HepG2 (cell line): ENCODE measurements at regions not wholly inside any gene's neighbourhood (a gene's known extent, or its start where the extent isn't known, plus 50 kb on each side); places are given as distances from the start of the nearest gene placed in this dataset.

Experiments
- MBD4 ChIP-seq: IDR thresholded peaks from 2 replicates; pipeline ENCODE4 v1.6.1; 2012; ENCODE audit warnings: low read length, inconsistent platforms, borderline replicate concordance
- POLR2A ChIP-seq, 2 experiments: IDR thresholded peaks; 2 replicates each; pipeline ENCODE4 v1.6.1; 2011; ENCODE audit warnings: low read depth in 2 of 2, low read length in 2 of 2, mild to moderate bottlenecking in 1 of 2, moderate library complexity in 1 of 2; ENCODE audit not compliant: insufficient read depth in 1 of 2
- POLR2AphosphoS5 ChIP-seq: IDR thresholded peaks from 2 replicates; pipeline ENCODE4 v1.6.1; 2012; ENCODE audit warnings: low read depth, low read length
- RAD21 ChIP-seq: fragments of 450-650 bp; formaldehyde crosslinking; IDR thresholded peaks from 2 replicates; pipeline ENCODE4 v1.5.0; 2020; ENCODE audit warnings: mild to moderate bottlenecking
- RELA ChIP-seq: sonication (generic); formaldehyde crosslinking; IDR thresholded peaks from 2 replicates; pipeline ENCODE4 v1.4.0; 2020; ENCODE audit warnings: missing genetic modification reagents
- TCF7L2 ChIP-seq: IDR thresholded peaks from 2 replicates; pipeline ENCODE4 v1.6.1; 2011; ENCODE audit warnings: mild to moderate bottlenecking, low read depth, low read length, moderate library complexity
- ZSCAN20 ChIP-seq: sonication (generic); formaldehyde crosslinking; IDR thresholded peaks from 2 replicates; pipeline ENCODE4 v1.4.0; 2020; ENCODE audit warnings: missing genetic modification reagents, mild to moderate bottlenecking, borderline replicate concordance
- TF ChIP-seq, protein P1 (sequence below): sonication (generic); formaldehyde crosslinking; conservative IDR thresholded peaks from 2 replicates; pipeline ENCODE4 v1.5.0; 2020; ENCODE audit warnings: missing genetic modification reagents
- TF ChIP-seq, protein P2 (sequence below): IDR thresholded peaks from 2 replicates; pipeline ENCODE4 v1.6.1; 2016; ENCODE audit warnings: missing compliant biosample characterization, missing genetic modification reagents, borderline replicate concordance
- TF ChIP-seq, protein P3 (sequence below): sonication (generic); formaldehyde crosslinking; IDR thresholded peaks from 2 replicates; pipeline ENCODE4 v1.4.0; 2020; ENCODE audit warnings: missing genetic modification reagents
- TF ChIP-seq, protein P4 (sequence below): sonication (generic); formaldehyde crosslinking; IDR thresholded peaks from 2 replicates; pipeline ENCODE4 v1.4.0; 2020; ENCODE audit warnings: mild to moderate bottlenecking, missing genetic modification reagents, borderline replicate concordance
- TF ChIP-seq, protein P5 (sequence below): sonication (generic); formaldehyde crosslinking; IDR thresholded peaks from 2 replicates; pipeline ENCODE4 v1.8.0; 2023; ENCODE audit warnings: mild to moderate bottlenecking, missing genetic modification reagents

DNA sequence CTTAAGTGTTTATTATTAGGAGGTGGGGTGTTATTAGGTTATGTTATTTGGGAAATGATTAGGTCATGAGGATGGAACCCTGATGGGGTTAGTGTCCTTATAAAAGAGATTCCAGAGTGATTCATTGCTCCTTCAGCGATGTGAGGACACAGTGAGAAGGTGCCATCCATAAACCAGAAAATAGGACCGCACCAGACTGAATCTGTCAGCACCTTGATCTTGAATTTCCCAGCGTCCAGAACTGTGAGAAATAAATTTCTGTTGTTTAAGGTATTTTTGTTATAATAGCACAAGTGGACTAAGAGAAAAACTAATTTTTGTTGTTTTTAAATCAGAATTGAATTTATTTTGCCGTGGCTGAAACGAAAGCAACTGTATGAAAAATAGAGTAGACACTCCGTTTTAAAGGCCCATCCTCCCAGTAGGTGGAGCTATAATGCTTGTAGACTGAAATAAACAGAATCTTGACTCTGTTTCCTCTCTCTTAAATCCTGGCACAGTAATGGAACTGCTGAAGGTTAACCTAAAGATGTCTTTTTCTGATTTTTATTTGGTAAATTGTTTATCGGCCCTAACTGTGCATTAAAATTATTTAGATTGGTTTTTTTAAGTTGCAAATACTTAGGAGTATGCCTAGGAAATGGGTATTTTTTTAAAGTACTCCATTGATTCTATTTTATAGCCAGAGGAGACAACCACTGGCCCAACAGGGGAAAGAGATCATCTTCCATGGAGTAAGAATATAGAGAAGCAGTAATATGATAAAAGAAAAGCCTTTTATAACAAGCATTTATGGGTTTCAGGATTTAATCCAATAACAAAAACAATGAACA lies 133.2 kb upstream of the ADAMTS3 start:
- TF ChIP-seq, protein P1, sequence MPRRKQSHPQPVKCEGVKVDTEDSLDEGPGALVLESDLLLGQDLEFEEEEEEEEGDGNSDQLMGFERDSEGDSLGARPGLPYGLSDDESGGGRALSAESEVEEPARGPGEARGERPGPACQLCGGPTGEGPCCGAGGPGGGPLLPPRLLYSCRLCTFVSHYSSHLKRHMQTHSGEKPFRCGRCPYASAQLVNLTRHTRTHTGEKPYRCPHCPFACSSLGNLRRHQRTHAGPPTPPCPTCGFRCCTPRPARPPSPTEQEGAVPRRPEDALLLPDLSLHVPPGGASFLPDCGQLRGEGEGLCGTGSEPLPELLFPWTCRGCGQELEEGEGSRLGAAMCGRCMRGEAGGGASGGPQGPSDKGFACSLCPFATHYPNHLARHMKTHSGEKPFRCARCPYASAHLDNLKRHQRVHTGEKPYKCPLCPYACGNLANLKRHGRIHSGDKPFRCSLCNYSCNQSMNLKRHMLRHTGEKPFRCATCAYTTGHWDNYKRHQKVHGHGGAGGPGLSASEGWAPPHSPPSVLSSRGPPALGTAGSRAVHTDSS (CRISPR knock-in tag), result no peak
- no peak for TF ChIP-seq POLR2A (IDR thresholded peaks at IDR 0.05; ENCODE audit: insufficient read depth in 1 of 2, low read depth in 2 of 2, low read length in 2 of 2)
- TF ChIP-seq RELA (CRISPR knock-in tag), result no peak
- no peak for TF ChIP-seq ZSCAN20
- TF ChIP-seq RAD21 (CRISPR knock-in tag), result no peak
- no peak for TF ChIP-seq TCF7L2
- TF ChIP-seq, protein P2, sequence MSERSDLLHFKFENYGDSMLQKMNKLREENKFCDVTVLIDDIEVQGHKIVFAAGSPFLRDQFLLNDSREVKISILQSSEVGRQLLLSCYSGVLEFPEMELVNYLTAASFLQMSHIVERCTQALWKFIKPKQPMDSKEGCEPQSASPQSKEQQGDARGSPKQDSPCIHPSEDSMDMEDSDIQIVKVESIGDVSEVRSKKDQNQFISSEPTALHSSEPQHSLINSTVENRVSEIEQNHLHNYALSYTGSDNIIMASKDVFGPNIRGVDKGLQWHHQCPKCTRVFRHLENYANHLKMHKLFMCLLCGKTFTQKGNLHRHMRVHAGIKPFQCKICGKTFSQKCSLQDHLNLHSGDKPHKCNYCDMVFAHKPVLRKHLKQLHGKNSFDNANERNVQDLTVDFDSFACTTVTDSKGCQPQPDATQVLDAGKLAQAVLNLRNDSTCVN (CRISPR knock-in tag), result no peak
- TF ChIP-seq, protein P3, sequence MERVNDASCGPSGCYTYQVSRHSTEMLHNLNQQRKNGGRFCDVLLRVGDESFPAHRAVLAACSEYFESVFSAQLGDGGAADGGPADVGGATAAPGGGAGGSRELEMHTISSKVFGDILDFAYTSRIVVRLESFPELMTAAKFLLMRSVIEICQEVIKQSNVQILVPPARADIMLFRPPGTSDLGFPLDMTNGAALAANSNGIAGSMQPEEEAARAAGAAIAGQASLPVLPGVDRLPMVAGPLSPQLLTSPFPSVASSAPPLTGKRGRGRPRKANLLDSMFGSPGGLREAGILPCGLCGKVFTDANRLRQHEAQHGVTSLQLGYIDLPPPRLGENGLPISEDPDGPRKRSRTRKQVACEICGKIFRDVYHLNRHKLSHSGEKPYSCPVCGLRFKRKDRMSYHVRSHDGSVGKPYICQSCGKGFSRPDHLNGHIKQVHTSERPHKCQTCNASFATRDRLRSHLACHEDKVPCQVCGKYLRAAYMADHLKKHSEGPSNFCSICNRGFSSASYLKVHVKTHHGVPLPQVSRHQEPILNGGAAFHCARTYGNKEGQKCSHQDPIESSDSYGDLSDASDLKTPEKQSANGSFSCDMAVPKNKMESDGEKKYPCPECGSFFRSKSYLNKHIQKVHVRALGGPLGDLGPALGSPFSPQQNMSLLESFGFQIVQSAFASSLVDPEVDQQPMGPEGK (CRISPR knock-in tag), result no peak
- TF ChIP-seq, protein P4, sequence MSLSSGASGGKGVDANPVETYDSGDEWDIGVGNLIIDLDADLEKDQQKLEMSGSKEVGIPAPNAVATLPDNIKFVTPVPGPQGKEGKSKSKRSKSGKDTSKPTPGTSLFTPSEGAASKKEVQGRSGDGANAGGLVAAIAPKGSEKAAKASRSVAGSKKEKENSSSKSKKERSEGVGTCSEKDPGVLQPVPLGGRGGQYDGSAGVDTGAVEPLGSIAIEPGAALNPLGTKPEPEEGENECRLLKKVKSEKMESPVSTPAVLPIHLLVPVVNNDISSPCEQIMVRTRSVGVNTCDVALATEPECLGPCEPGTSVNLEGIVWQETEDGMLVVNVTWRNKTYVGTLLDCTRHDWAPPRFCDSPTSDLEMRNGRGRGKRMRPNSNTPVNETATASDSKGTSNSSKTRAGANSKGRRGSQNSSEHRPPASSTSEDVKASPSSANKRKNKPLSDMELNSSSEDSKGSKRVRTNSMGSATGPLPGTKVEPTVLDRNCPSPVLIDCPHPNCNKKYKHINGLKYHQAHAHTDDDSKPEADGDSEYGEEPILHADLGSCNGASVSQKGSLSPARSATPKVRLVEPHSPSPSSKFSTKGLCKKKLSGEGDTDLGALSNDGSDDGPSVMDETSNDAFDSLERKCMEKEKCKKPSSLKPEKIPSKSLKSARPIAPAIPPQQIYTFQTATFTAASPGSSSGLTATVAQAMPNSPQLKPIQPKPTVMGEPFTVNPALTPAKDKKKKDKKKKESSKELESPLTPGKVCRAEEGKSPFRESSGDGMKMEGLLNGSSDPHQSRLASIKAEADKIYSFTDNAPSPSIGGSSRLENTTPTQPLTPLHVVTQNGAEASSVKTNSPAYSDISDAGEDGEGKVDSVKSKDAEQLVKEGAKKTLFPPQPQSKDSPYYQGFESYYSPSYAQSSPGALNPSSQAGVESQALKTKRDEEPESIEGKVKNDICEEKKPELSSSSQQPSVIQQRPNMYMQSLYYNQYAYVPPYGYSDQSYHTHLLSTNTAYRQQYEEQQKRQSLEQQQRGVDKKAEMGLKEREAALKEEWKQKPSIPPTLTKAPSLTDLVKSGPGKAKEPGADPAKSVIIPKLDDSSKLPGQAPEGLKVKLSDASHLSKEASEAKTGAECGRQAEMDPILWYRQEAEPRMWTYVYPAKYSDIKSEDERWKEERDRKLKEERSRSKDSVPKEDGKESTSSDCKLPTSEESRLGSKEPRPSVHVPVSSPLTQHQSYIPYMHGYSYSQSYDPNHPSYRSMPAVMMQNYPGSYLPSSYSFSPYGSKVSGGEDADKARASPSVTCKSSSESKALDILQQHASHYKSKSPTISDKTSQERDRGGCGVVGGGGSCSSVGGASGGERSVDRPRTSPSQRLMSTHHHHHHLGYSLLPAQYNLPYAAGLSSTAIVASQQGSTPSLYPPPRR, result no peak
- TF ChIP-seq, protein P5, sequence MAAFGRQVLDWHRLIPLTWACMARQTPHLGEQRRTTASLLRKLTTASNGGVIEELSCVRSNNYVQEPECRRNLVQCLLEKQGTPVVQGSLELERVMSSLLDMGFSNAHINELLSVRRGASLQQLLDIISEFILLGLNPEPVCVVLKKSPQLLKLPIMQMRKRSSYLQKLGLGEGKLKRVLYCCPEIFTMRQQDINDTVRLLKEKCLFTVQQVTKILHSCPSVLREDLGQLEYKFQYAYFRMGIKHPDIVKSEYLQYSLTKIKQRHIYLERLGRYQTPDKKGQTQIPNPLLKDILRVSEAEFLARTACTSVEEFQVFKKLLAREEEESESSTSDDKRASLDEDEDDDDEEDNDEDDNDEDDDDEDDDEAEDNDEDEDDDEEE (CRISPR knock-in tag), result no peak
- no peak for TF ChIP-seq MBD4
- no peak for TF ChIP-seq POLR2AphosphoS5
